ENCODE measurements at regions not wholly inside any gene's neighbourhood (a gene's known extent, or its start where the extent isn't known, plus 50 kb on each side); places are given as distances from the start of the nearest gene placed in this dataset.
A peak's percentile ranks its signal among the peaks of the same experiment; 100 is the strongest.

GRCh38 chr11:76298255-76298654 lies 82.7 kb downstream of the THAP12 start:
- Mint-ChIP-seq H3K9me3 (no peaks in the 10 kb centered on the region), H3K27me3 (peaks cover 14% of the 10 kb centered on the region)
- POLR2A ChIA-PET, result no interaction called here

DNA sequence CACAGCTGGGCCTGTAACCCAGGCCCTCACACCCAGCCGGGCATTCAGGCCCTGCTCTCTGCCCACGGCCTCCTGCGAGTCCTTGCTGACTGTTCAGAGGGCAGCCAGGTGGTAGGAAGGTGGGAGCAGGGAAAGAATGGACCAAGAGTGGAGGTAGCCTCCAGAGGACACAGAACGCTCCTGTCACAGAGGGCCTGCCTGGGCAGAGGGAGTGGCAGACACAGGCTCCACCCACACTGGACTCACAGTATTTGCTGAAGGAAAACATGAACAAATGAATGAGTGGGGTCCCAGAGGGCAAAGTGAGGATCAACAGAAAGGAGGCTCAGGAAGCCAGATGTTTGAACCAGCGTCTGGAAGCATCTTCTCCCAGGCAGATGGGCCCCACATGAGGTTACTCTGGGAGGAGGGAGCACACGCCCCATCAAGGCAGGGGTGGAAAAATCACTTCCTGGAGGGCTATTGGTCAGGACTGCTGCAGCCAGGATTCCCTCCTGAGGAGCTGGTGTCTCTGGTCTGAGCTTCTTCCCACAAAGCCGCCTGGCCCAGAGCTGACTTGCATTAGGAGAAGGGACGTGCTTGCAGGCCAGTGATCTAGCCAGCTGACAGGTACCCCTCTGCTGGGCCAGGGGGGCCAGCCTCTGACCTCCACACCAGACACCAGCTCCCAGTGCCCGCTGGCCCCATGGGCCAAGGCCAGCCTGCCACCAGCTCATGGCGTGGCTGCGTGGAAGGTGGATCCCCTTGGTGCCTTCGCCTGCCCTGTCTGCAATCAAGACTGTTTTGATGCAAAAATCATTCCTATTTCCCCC lies 84.0 kb downstream of the THAP12 start:
- peaks cover 11% of the 10 kb centered on the region for H3K4me1 Mint-ChIP-seq
- ATAC-seq (ENCODE audit: low read depth) (no peak), DNase-seq (no peak)
- no peaks in the 10 kb centered on the region for H3K36me3 Mint-ChIP-seq
- POLR2A ChIA-PET, result interaction anchor here (0.6 kb wide), 1 partner anchor 469 kb away, joined by 3 read pairs; no protein-coding TSS in a partner anchor
- no peak overlapping the region for H3K27ac Mint-ChIP-seq
- peaks cover 4% of the 10 kb centered on the region for H3K27me3 Mint-ChIP-seq
- no peaks in the 10 kb centered on the region for H3K9me3 Mint-ChIP-seq
- H3K4me3 Mint-ChIP-seq, result no peak overlapping the region

More at GRCh38 chr11:76298255-76298654, 82.7 kb downstream of the THAP12 start:
- Mint-ChIP-seq H3K4me3 (no peak overlapping the region), H3K27ac (no peak overlapping the region), H3K4me1 (peaks cover 2% of the 10 kb centered on the region), H3K36me3 (no peaks in the 10 kb centered on the region)
- ATAC-seq (ENCODE audit: low read depth) (no peak), DNase-seq (no peak)

- Mint-ChIP-seq H3K4me3 (peak overlapping the region; percentile 35), H3K36me3 (no peaks in the 10 kb centered on the region), H3K9me3 (no peaks in the 10 kb centered on the region), H3K27me3 (no peaks in the 10 kb centered on the region), H3K27ac (peak overlapping the region; percentile 82), H3K4me1 (peaks cover 23% of the 10 kb centered on the region)
- ATAC-seq (ENCODE audit: low read depth) (peak; percentile 21), DNase-seq (no peak)
- POLR2A ChIA-PET, result interaction anchor here (1.1 to 1.3 kb wide), 2 partner anchors 11 to 59 kb away, joined by 4 read pairs; no protein-coding TSS in a partner anchor
Measured at GRCh38 chr11:76293189-76293631, 86.9 kb upstream of the WNT11 start.

DNA sequence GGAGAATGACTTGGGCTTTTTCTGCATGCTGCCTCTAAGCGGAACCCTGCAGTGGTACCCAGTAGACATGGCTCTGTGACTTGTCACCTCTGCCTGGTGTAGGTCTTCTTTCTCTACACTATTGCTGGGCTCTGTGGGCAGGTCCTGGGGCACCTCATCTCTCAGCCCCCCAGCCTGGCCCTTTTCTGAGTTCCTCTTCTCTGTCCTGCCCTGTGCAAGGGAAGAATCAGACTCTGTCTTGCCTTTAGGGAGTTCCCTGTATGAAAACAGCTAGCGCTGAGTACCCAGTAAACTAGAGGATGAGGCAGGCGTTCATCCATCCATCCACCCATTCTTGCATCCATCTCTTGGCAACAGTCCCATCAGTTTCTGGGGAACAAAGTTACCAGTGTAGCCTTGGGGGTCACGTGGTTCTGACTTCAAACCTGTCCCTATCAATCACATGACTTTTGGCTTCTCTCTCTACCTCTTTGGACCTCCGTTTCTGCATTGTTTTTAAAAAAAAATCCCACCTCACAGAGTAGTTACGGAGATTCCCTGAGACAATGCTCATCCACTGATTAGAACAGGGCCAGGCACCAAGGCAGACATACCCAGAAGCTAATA lies 86.4 kb upstream of the WNT11 start:
- no peaks in the 10 kb centered on the region for H3K36me3 Mint-ChIP-seq
- POLR2A ChIA-PET, result interaction anchor here (1.1 kb wide), 1 partner anchor 58 kb away, joined by 4 read pairs; no protein-coding TSS in a partner anchor
- H3K4me1 Mint-ChIP-seq, result peaks cover 28% of the 10 kb centered on the region
- H3K9me3 Mint-ChIP-seq, result no peaks in the 10 kb centered on the region
- peak overlapping the region; percentile 82 for H3K27ac Mint-ChIP-seq
- no peaks in the 10 kb centered on the region for H3K27me3 Mint-ChIP-seq
- DNase-seq (no peak), ATAC-seq (ENCODE audit: low read depth) (no peak)
- peak overlapping the region; percentile 35 for H3K4me3 Mint-ChIP-seq

DNA sequence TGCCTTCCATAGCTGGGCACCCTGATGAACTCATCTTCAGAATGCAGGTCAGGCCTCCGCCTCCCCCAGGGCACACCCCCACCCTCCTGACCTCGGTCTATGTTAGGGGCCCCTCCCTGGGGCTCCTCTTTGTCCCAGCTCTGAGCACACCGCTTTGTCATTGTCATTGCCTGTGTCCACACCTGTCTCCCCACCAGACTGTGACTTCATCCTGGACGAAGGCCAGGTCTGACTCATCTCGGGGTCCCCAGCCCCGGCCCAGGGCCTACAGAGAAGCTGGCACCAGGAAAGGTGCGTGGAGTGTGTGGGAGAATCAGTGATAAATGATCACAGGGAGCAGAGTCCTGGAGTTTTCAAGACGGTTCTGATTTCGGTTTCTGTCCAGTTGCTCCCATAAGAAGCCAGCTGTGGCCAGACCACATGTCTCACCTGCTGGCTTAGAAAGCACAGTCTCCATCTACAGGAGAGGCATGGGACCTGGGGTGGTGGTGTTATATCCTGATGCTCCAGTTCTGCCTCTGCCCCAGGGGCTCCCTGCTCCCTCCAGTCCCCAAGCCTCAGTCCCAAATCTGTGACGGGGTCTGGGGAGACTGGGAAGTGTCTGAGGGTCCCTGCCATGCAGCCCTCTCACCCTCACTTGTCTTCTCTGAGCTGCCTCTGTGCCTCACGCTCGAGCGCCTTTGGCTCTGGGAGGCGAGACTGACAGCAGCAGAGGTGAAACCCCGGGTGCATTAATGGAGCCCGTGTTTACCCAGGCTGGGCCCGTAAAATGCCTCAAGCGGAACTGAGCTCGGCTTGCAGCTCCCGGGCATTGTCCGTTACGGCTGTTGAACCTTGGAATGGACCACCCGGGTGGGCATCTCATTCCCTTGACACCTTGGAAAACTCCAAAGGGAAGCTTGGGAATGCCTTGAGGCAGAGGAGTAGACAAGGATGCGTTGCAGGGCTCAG lies 85.5 kb upstream of the WNT11 start:
- H3K27me3 Mint-ChIP-seq, result no peaks in the 10 kb centered on the region
- H3K27ac Mint-ChIP-seq, result peak overlapping the region; percentile 8
- no peak overlapping the region for H3K4me3 Mint-ChIP-seq
- no peaks in the 10 kb centered on the region for H3K36me3 Mint-ChIP-seq
- no peaks in the 10 kb centered on the region for H3K9me3 Mint-ChIP-seq
- H3K4me1 Mint-ChIP-seq, result peaks cover 37% of the 10 kb centered on the region
- POLR2A ChIA-PET, result no interaction called here
- DNase-seq (no peak), ATAC-seq (ENCODE audit: low read depth) (no peak)

GRCh38 chr11:76288166-76288980 lies 82.1 kb upstream of the WNT11 start:
- Mint-ChIP-seq H3K4me1 (peaks cover 40% of the 10 kb centered on the region), H3K27me3 (no peaks in the 10 kb centered on the region), H3K36me3 (no peaks in the 10 kb centered on the region), H3K4me3 (peak overlapping the region; percentile 69), H3K9me3 (no peaks in the 10 kb centered on the region), H3K27ac (peak overlapping the region; percentile 95)
- DNase-seq (peak; percentile 61), ATAC-seq (ENCODE audit: low read depth) (peak; percentile 80)
- POLR2A ChIA-PET, result interaction anchor here (0.6 to 2.8 kb wide), 5 partner anchors 37 to 82 kb away, joined by 3 to 18 read pairs (median 3); no protein-coding TSS in a partner anchor

- POLR2A ChIA-PET, result interaction anchor here (1.1 to 2.8 kb wide), 2 partner anchors 53 to 79 kb away, joined by 7 to 18 read pairs; no protein-coding TSS in a partner anchor
- ATAC-seq (ENCODE audit: low read depth), result no peak
- Mint-ChIP-seq H3K27ac (peak overlapping the region; percentile 95), H3K4me3 (peak overlapping the region; percentile 69), H3K36me3 (no peaks in the 10 kb centered on the region), H3K27me3 (no peaks in the 10 kb centered on the region), H3K9me3 (no peaks in the 10 kb centered on the region), H3K4me1 (peaks cover 34% of the 10 kb centered on the region)
- no peak for DNase-seq
Measured at GRCh38 chr11:76287227-76287626, 80.9 kb upstream of the WNT11 start.

- Mint-ChIP-seq H3K27ac (no peak overlapping the region), H3K27me3 (no peaks in the 10 kb centered on the region), H3K4me3 (no peak overlapping the region), H3K4me1 (peaks cover 31% of the 10 kb centered on the region), H3K36me3 (no peaks in the 10 kb centered on the region), H3K9me3 (no peaks in the 10 kb centered on the region)
- DNase-seq, result no peak
- no peak for ATAC-seq (ENCODE audit: low read depth)
- POLR2A ChIA-PET, result interaction anchor here (1.0 kb wide), 1 partner anchor 23 kb away, joined by 3 read pairs; no protein-coding TSS in a partner anchor
Measured at GRCh38 chr11:76285397-76286104, 79.2 kb upstream of the WNT11 start.

- DNase-seq, result no peak
- no peak overlapping the region for H3K27ac Mint-ChIP-seq
- no peaks in the 10 kb centered on the region for H3K36me3 Mint-ChIP-seq
- no peaks in the 10 kb centered on the region for H3K9me3 Mint-ChIP-seq
- POLR2A ChIA-PET, result no interaction called here
- peaks cover 29% of the 10 kb centered on the region for H3K4me1 Mint-ChIP-seq
- H3K4me3 Mint-ChIP-seq, result no peak overlapping the region
- no peaks in the 10 kb centered on the region for H3K27me3 Mint-ChIP-seq
- no peak for ATAC-seq (ENCODE audit: low read depth)
Measured at GRCh38 chr11:76284161-76284560, 77.9 kb upstream of the WNT11 start.

GRCh38 chr11:76282811-76283595 lies 76.7 kb upstream of the WNT11 start:
- POLR2A ChIA-PET, result no interaction called here
- ATAC-seq (ENCODE audit: low read depth), result no peak
- Mint-ChIP-seq H3K9me3 (no peaks in the 10 kb centered on the region), H3K27me3 (no peaks in the 10 kb centered on the region), H3K27ac (no peak overlapping the region), H3K4me1 (peaks cover 20% of the 10 kb centered on the region), H3K4me3 (no peak overlapping the region), H3K36me3 (no peaks in the 10 kb centered on the region)
- no peak for DNase-seq

DNA sequence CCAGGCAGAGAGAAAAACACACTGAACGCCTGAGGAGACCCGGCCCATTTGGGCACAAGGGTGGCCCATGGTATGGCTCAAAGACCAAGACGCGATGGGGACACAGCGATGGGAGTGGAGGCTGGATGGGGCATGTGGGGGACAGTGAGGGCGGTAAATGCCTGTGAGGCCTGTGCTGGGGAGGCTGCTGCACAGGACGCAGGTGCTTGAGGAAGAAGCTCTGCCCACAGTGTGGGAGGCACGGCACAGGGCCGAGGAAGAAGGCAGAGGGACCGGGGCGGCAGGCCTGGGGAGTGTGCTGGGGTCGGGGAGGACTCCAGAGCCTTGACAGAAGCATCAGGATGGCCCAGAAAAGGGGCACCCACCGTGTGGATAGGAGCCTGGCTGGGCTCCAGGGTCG lies 75.9 kb upstream of the WNT11 start:
- Mint-ChIP-seq H3K9me3 (no peaks in the 10 kb centered on the region), H3K4me1 (peaks cover 12% of the 10 kb centered on the region), H3K27ac (peak overlapping the region; percentile 31), H3K27me3 (no peaks in the 10 kb centered on the region), H3K4me3 (no peak overlapping the region), H3K36me3 (no peaks in the 10 kb centered on the region)
- POLR2A ChIA-PET, result no interaction called here
- ATAC-seq (ENCODE audit: low read depth) (no peak), DNase-seq (no peak)
